IMR-90 (cell line): ENCODE measurements at regions not wholly inside any gene's neighbourhood (a gene's known extent, or its start where the extent isn't known, plus 50 kb on each side); places are given as distances from the start of the nearest gene placed in this dataset.

Experiments used
- ATAC-seq: fragments of 200-7000 bp; cut with Tn5 transposase; 2 replicates; pipeline ENCODE4 v1.9.1; 2020; ENCODE audit warnings: low read depth, mild to moderate bottlenecking, moderate library complexity
- BruUV-seq: library from RNA; stranded (reverse); fragments of 400-500 nt; replicated peaks from 2 replicates; lab custom pipeline; 2021; lab: Mats Ljungman, UMichigan
- CTCF ChIA-PET: fragments of 300-600 bp; formaldehyde crosslinking; extraction: SDS; loops from one replicate; lab custom pipeline; 2021; ENCODE audit warnings: antibody characterized with exemption; lab: Yijun Ruan, JAX
- POLR2A ChIA-PET: fragments of 300-600 bp; sonication (Branson Sonifier 250); formaldehyde crosslinking; loops from one replicate; lab custom pipeline; 2022; ENCODE audit warnings: antibody characterized with exemption; ENCODE audit not compliant: unreplicated experiment; lab: Charles Lee
- DNase-seq: peaks from one replicate; pipeline ENCODE4 v3.0.0; 2013
- H2AFZ ChIP-seq: replicated peaks from 2 replicates; pipeline ENCODE3; 2013; ENCODE audit warnings: low read length, mild to moderate bottlenecking; ENCODE audit not compliant: poor library complexity
- H2AK5ac ChIP-seq: 2 replicates; pipeline ENCODE4 v1.6.1; 2013; ENCODE audit warnings: low read depth, low read length, inconsistent platforms
- H2AK9ac ChIP-seq: replicated peaks from 2 replicates; pipeline ENCODE3; 2013; ENCODE audit warnings: mild to moderate bottlenecking, low read depth, low read length, moderate library complexity; ENCODE audit not compliant: poor library complexity
- H2BK120ac ChIP-seq: 2 replicates; pipeline ENCODE4 v1.6.1; 2013; ENCODE audit warnings: low read depth, low read length, inconsistent platforms
- H2BK15ac ChIP-seq: 3 replicates; pipeline ENCODE4 v1.6.1; 2013; ENCODE audit warnings: low read depth, low read length, inconsistent platforms
- H2BK20ac ChIP-seq: 2 replicates; pipeline ENCODE4 v1.6.1; 2013; ENCODE audit warnings: low read depth, mild to moderate bottlenecking, inconsistent platforms, low read length, moderate library complexity
- H2BK5ac ChIP-seq: 2 replicates; pipeline ENCODE4 v1.6.1; 2013; ENCODE audit warnings: mild to moderate bottlenecking, low read depth, low read length, inconsistent platforms; ENCODE audit not compliant: poor library complexity, severe bottlenecking
- H3K14ac ChIP-seq: replicated peaks from 2 replicates; pipeline ENCODE4 v1.6.1; 2013; ENCODE audit warnings: low read depth, low read length, inconsistent platforms
- H3K18ac ChIP-seq: 2 replicates; pipeline ENCODE4 v1.6.1; 2013; ENCODE audit warnings: low read depth, low read length, control low read depth
- H3K23ac ChIP-seq: 2 replicates; pipeline ENCODE4 v1.6.1; 2013; ENCODE audit warnings: low read depth, low read length, inconsistent platforms
- H3K27ac ChIP-seq: 2 replicates; pipeline ENCODE4 v1.5.1; 2013; ENCODE audit warnings: mild to moderate bottlenecking, control low read depth, low read length; ENCODE audit not compliant: insufficient read depth
- H3K27me3 ChIP-seq: 2 replicates; pipeline ENCODE4 v1.6.1; 2013; ENCODE audit warnings: low read length; ENCODE audit not compliant: control insufficient read depth, insufficient read depth
- H3K36me3 ChIP-seq: 2 replicates; pipeline ENCODE4 v1.6.1; 2013; ENCODE audit warnings: low read length, mixed read lengths; ENCODE audit not compliant: control insufficient read depth, insufficient read depth
- H3K4ac ChIP-seq: 2 replicates; pipeline ENCODE4 v1.6.1; 2013; ENCODE audit warnings: low read depth, low read length, inconsistent platforms
- H3K4me1 ChIP-seq: 2 replicates; pipeline ENCODE4 v1.6.1; 2013; ENCODE audit warnings: low read length, mixed read lengths; ENCODE audit not compliant: control insufficient read depth, insufficient read depth
- H3K4me2 ChIP-seq: 2 replicates; pipeline ENCODE4 v1.6.1; 2013; ENCODE audit warnings: low read depth, mild to moderate bottlenecking, control low read depth, low read length, moderate library complexity
- H3K4me3 ChIP-seq: 2 replicates; pipeline ENCODE4 v1.5.1; 2013; ENCODE audit warnings: low read depth, mild to moderate bottlenecking, control low read depth, low read length, moderate library complexity; ENCODE audit not compliant: insufficient read depth
- H3K56ac ChIP-seq: 2 replicates; pipeline ENCODE4 v1.6.1; 2013; ENCODE audit warnings: low read length, inconsistent platforms; ENCODE audit not compliant: insufficient read depth; ENCODE audit errors: extremely low read depth
- H3K79me1 ChIP-seq, 2 experiments: 2 replicates each; pipeline ENCODE4 v1.6.1; 2013; ENCODE audit warnings: low read length in 2 of 2, inconsistent platforms in 1 of 2, low read depth in 1 of 2
- H3K9ac ChIP-seq: 2 replicates; pipeline ENCODE4 v1.6.1; 2013; ENCODE audit warnings: low read depth, low read length, control low read depth
- H3K9me1 ChIP-seq: 2 replicates; pipeline ENCODE4 v1.6.1; 2013; ENCODE audit warnings: low read length, inconsistent platforms; ENCODE audit not compliant: insufficient read depth
- H3K9me3 ChIP-seq: 2 replicates; pipeline ENCODE4 v1.6.1; 2013; ENCODE audit warnings: low read length; ENCODE audit not compliant: control insufficient read depth, insufficient read depth
- H4K20me1 ChIP-seq: 2 replicates; pipeline ENCODE4 v1.6.1; 2013; ENCODE audit warnings: low read length, inconsistent platforms; ENCODE audit not compliant: insufficient read depth
- H4K5ac ChIP-seq: 2 replicates; pipeline ENCODE4 v1.6.1; 2013; ENCODE audit warnings: mild to moderate bottlenecking, low read depth, low read length, control low read depth
- H4K8ac ChIP-seq, 2 experiments: 2 replicates each; pipeline ENCODE4 v1.6.1; 2013; ENCODE audit warnings: low read depth in 2 of 2, low read length in 2 of 2, control low read depth in 1 of 2, inconsistent platforms in 1 of 2
- H4K91ac ChIP-seq: 2 replicates; pipeline ENCODE4 v1.6.1; 2013; ENCODE audit warnings: low read depth, low read length, inconsistent platforms; ENCODE audit not compliant: insufficient read depth
- BHLHE40 ChIP-seq: fragments of 150-350 bp; IDR thresholded peaks from 2 replicates; pipeline ENCODE4 v1.6.1; 2016; ENCODE audit warnings: mild to moderate bottlenecking, low read depth, low read length
- CEBPB ChIP-seq: IDR thresholded peaks from 2 replicates; pipeline ENCODE4 v1.6.1; 2012; ENCODE audit warnings: low read depth, low read length, improper control_type of control experiment
- CHD1 ChIP-seq: IDR thresholded peaks from 2 replicates; pipeline ENCODE4 v1.6.1; 2012; ENCODE audit warnings: low read depth, low read length, improper control_type of control experiment
- ELK1 ChIP-seq: fragments of 150-350 bp; IDR thresholded peaks from 2 replicates; pipeline ENCODE4 v1.6.1; 2016; ENCODE audit warnings: low read depth, mild to moderate bottlenecking, low read length, moderate library complexity, borderline replicate concordance
- MAFK ChIP-seq: IDR thresholded peaks from 2 replicates; pipeline ENCODE4 v1.6.1; 2012; ENCODE audit warnings: low read depth, low read length, improper control_type of control experiment
- MXI1 ChIP-seq: IDR thresholded peaks from 2 replicates; pipeline ENCODE4 v1.6.1; 2012; ENCODE audit warnings: low read depth, mild to moderate bottlenecking, low read length, moderate library complexity, borderline replicate concordance
- NFE2L2 ChIP-seq: fragments of 150-350 bp; IDR thresholded peaks from 2 replicates; pipeline ENCODE4 v1.6.1; 2016; ENCODE audit warnings: low read depth, mild to moderate bottlenecking, low read length
- POLR2A ChIP-seq: IDR thresholded peaks from 2 replicates; pipeline ENCODE4 v1.6.1; 2012; ENCODE audit warnings: mild to moderate bottlenecking, low read depth, low read length
- RAD21 ChIP-seq: IDR thresholded peaks from 2 replicates; pipeline ENCODE4 v1.6.1; 2012; ENCODE audit warnings: low read length, improper control_type of control experiment
- RCOR1 ChIP-seq: IDR thresholded peaks from 2 replicates; pipeline ENCODE4 v1.6.1; 2012; ENCODE audit warnings: mild to moderate bottlenecking, low read length, improper control_type of control experiment; ENCODE audit not compliant: insufficient replicate concordance
- RFX5 ChIP-seq: IDR thresholded peaks from 2 replicates; pipeline ENCODE4 v1.8.0; 2012; ENCODE audit warnings: low read depth, mild to moderate bottlenecking, low read length, moderate library complexity
- SMC3 ChIP-seq: fragments of 150-350 bp; IDR thresholded peaks from 2 replicates; pipeline ENCODE4 v1.6.1; 2016; ENCODE audit warnings: low read depth, mild to moderate bottlenecking, antibody characterized with exemption, low read length, moderate library complexity
- USF2 ChIP-seq: fragments of 150-350 bp; IDR thresholded peaks from 2 replicates; pipeline ENCODE4 v1.6.1; 2017; ENCODE audit warnings: mild to moderate bottlenecking, antibody characterized with exemption, low read length, low read depth
- dilution Hi-C: fragments of 300-500 bp; cut with HindIII; formaldehyde crosslinking; loops from one replicate; pipeline ENCODE4 v1.14.3; 2018; ENCODE audit warnings: low sequenced_read_pairs; ENCODE audit not compliant: unreplicated experiment
- in situ Hi-C: fragments of 300-500 bp; cut with MboI; formaldehyde crosslinking; loops from 3 replicates; pipeline ENCODE4 v1.14.3; 2019; ENCODE audit warnings: low sequenced_read_pairs, inconsistent platforms, mixed read lengths
- intact Hi-C: fragments of 100-400 bp; cut with micrococcal nuclease; formaldehyde crosslinking; loops from 2 replicates; pipeline ENCODE4 v1.10.0; 2022

DNA sequence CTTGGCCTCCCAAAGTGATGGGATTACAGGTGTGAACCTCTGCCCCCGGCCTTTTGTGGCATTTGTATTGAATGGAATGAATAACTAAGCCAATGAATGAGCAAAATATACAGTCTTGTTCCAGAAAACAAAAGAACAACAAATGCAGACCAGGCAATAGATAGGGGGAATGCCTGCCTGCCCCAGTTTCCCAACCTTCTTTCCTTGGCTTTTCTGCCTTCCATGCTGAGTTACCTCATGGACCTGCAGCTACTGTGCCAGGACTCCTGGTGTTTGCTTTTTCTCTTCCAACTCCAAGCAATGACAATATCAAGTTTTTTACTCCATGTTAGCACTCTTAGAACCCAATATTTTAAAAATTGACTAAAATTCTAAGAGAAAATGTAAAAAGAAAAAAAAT lies 58.6 kb upstream of the BACH1 start (continued):
- TF ChIP-seq USF2 (no peak), POLR2A (no peak), MXI1 (no peak), NFE2L2 (no peak)

DNA sequence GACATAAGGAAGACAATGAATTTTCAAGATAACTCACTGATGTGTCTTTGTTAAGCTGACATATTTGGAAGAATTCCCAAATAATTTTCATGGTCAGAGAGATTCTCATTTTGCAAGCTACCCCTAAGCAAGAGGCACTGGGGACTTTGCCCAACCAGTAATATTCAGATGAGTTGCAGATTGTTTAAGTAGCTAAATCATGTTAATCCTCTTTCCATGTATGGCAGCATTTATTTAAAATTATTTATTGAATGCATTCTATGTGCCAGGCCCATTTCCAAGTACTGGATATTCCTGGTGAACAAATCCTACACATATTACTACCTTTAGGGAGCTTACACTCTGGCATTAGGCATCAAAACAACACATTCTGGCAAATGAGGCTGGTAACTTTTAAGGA lies 56.5 kb upstream of the BACH1 start:
- 0 out of 4 replicates have a peak, but pooled peaks cover 0 to 3% of the 10 kb centered on the region in 2 experiments for H3K79me1 ChIP-seq
- no peak overlapping the region for H3K27ac ChIP-seq
- H3K18ac ChIP-seq = no peak overlapping the region
- H3K9me3 ChIP-seq = no peaks in the 10 kb centered on the region
- H3K23ac ChIP-seq = no peak overlapping the region
- peaks cover 17% of the 10 kb centered on the region for H3K4me1 ChIP-seq
- H3K4me2 ChIP-seq = no peak overlapping the region
- H4K91ac ChIP-seq = no peak overlapping the region
- H2AFZ ChIP-seq = no peak overlapping the region
- H3K9me1 ChIP-seq = peaks cover 12% of the 10 kb centered on the region
- no peak overlapping the region for H3K4me3 ChIP-seq
- POLR2A ChIA-PET = no interaction called here
- H2AK9ac ChIP-seq = no peak overlapping the region
- H4K20me1 ChIP-seq = no peaks in the 10 kb centered on the region
- H3K56ac ChIP-seq = no peak overlapping the region; the same call in 1 of the 2 replicates
- no peaks in the 10 kb centered on the region for H3K27me3 ChIP-seq
- no peak overlapping the region for H3K9ac ChIP-seq
- no peak for TF ChIP-seq SMC3
- TF ChIP-seq NFE2L2 = no peak
- no peak for TF ChIP-seq ELK1
- TF ChIP-seq RFX5 = no peak
- TF ChIP-seq MAFK = no peak
- TF ChIP-seq CEBPB = no peak
- TF ChIP-seq CHD1 = no peak
- TF ChIP-seq RAD21 = no peak
- no peak for TF ChIP-seq RCOR1
- no peak for TF ChIP-seq USF2
- TF ChIP-seq BHLHE40 = no peak
- no peaks in the 10 kb centered on the region for H3K36me3 ChIP-seq
- BruUV-seq = no TSS peak
- DNase-seq = no peak
- H2AK5ac ChIP-seq = no peak overlapping the region
- H2BK20ac ChIP-seq = no peak overlapping the region
- no peak overlapping the region for H2BK15ac ChIP-seq
- no peak overlapping the region for H2BK5ac ChIP-seq
- ATAC-seq = no peak
- H4K8ac ChIP-seq = no peak overlapping the region
- dilution Hi-C loops = no loop called here
- no peak overlapping the region for H2BK120ac ChIP-seq
- H3K14ac ChIP-seq = no peak overlapping the region
- H4K5ac ChIP-seq = no peak overlapping the region
- H3K4ac ChIP-seq = no peak overlapping the region
- CTCF ChIA-PET = no interaction called here
- intact Hi-C loops = no loop called here
- in situ Hi-C loops = loop anchor here (5.0 kb wide), 1 partner anchor 45 kb away; no protein-coding TSS in a partner anchor
